Vagina (tissue), 2 donors: ENCODE measurements at regions not wholly inside any gene's neighbourhood (a gene's known extent, or its start where the extent isn't known, plus 50 kb on each side); places are given as distances from the start of the nearest gene placed in this dataset.

Experiments
- CTCF ChIP-seq, 3 experiments: fragments of 450-650 bp in 2 of 3; fragments of 200-600 bp in 1 of 3; sonication (generic) in 1 of 3; IDR thresholded peaks; one replicate each; pipeline ENCODE4 v1.5.1; 2017 to 2019; ENCODE audit warnings: antibody characterized with exemption in 3 of 3, mild to moderate bottlenecking in 2 of 3, moderate library complexity in 2 of 3
- POLR2A ChIP-seq, 2 donors: fragments of 450-650 bp; IDR thresholded peaks; one replicate each; pipeline ENCODE4 v1.6.1; 2017; ENCODE audit warnings: antibody characterized with exemption in 2 of 2, mild to moderate bottlenecking in 2 of 2, moderate library complexity in 2 of 2

- TF ChIP-seq CTCF (IDR thresholded peaks at IDR 0.05) (no peak), POLR2A (IDR thresholded peaks at IDR 0.05) (no peak)
Observed at GRCh38 chr13:44783994-44784707, 205.1 kb downstream of the NUFIP1 start.
